ENCODE measurements at regions not wholly inside any gene's neighbourhood (a gene's known extent, or its start where the extent isn't known, plus 50 kb on each side); places are given as distances from the start of the nearest gene placed in this dataset.

GRCh38 chr4:180710628-180711337, 1532.4 kb upstream of the TENM3 start:
- H3K36me3 ChIP-seq (ENCODE audit: low read depth, missing control alignments), result no peaks in the 10 kb centered on the region
- TF ChIP-seq POLR2A (IDR thresholded peaks at IDR 0.05), result no peak
- no peak for TF ChIP-seq CTCF (IDR thresholded peaks at IDR 0.05)
- no peaks in the 10 kb centered on the region for H3K9me3 ChIP-seq
- H3K4me3 ChIP-seq, result no peak overlapping the region
- intact Hi-C loops (cut with DNase I; ENCODE audit: low total_unique reads), result no loop called here
- DNase-seq, result no peak
- H3K4me1 ChIP-seq, result no peaks in the 10 kb centered on the region
- H3K27me3 ChIP-seq, result no peaks in the 10 kb centered on the region
- WGBS, 2 donors, result 60 to 63% methylated on average over 5 of the region's 5 CpGs
- H3K27ac ChIP-seq, result no peak overlapping the region

- Histone ChIP-seq H3K4me3 (no peak overlapping the region), H3K9me3 (no peaks in the 10 kb centered on the region)
These were observed 1525.7 kb upstream of the TENM3 start for GRCh38 chr4:180717451-180718033.

GRCh38 chr4:180721356-180721755, 1521.8 kb upstream of the TENM3 start:
- DNase-seq, result no peak
- H3K4me3 ChIP-seq, result no peak overlapping the region
- no peaks in the 10 kb centered on the region for H3K27me3 ChIP-seq
- H3K4me1 ChIP-seq, result no peaks in the 10 kb centered on the region
- intact Hi-C loops (cut with DNase I; ENCODE audit: low total_unique reads), result no loop called here
- no peaks in the 10 kb centered on the region for H3K36me3 ChIP-seq (ENCODE audit: low read depth, missing control alignments)
- WGBS, 2 donors, result 64 to 65% methylated on average over 6 of the region's 6 CpGs
- TF ChIP-seq POLR2A (IDR thresholded peaks at IDR 0.05) (no peak), CTCF (IDR thresholded peaks at IDR 0.05) (no peak)
- H3K9me3 ChIP-seq, result no peaks in the 10 kb centered on the region
- H3K27ac ChIP-seq, result no peak overlapping the region

More at GRCh38 chr4:180717451-180718033, 1525.7 kb upstream of the TENM3 start:
- intact Hi-C loops (cut with DNase I; ENCODE audit: low total_unique reads), result no loop called here
- H3K27me3 ChIP-seq, result no peaks in the 10 kb centered on the region
- no peaks in the 10 kb centered on the region for H3K4me1 ChIP-seq
- no peak overlapping the region for H3K27ac ChIP-seq
- WGBS, 2 donors, result 73 to 74% methylated on average over 4 of the region's 4 CpGs
- TF ChIP-seq POLR2A (IDR thresholded peaks at IDR 0.05) (no peak), CTCF (IDR thresholded peaks at IDR 0.05) (no peak)
- DNase-seq, result no peak
- no peaks in the 10 kb centered on the region for H3K36me3 ChIP-seq (ENCODE audit: low read depth, missing control alignments)

GRCh38 chr4:180726611-180727010, 1516.6 kb upstream of the TENM3 start:
- no peaks in the 10 kb centered on the region for H3K36me3 ChIP-seq (ENCODE audit: low read depth, missing control alignments)
- no peaks in the 10 kb centered on the region for H3K27me3 ChIP-seq
- H3K4me3 ChIP-seq, result no peak overlapping the region
- intact Hi-C loops (cut with DNase I; ENCODE audit: low total_unique reads), result no loop called here
- DNase-seq, result no peak
- H3K9me3 ChIP-seq, result no peaks in the 10 kb centered on the region
- WGBS, 2 donors, result 70 to 78% methylated on average over 6 of the region's 6 CpGs
- no peaks in the 10 kb centered on the region for H3K4me1 ChIP-seq
- TF ChIP-seq CTCF (IDR thresholded peaks at IDR 0.05) (no peak), POLR2A (IDR thresholded peaks at IDR 0.05) (no peak)
- no peak overlapping the region for H3K27ac ChIP-seq

GRCh38 chr4:180727478-180727877, 1515.7 kb upstream of the TENM3 start:
- TF ChIP-seq POLR2A (IDR thresholded peaks at IDR 0.05) (no peak), CTCF (IDR thresholded peaks at IDR 0.05) (no peak)
- Histone ChIP-seq H3K9me3 (no peaks in the 10 kb centered on the region), H3K4me3 (no peak overlapping the region), H3K27me3 (no peaks in the 10 kb centered on the region), H3K4me1 (no peaks in the 10 kb centered on the region), H3K27ac (no peak overlapping the region), H3K36me3 (ENCODE audit: low read depth, missing control alignments) (no peaks in the 10 kb centered on the region)
- intact Hi-C loops (cut with DNase I; ENCODE audit: low total_unique reads), result no loop called here
- DNase-seq, result no peak
- WGBS, 2 donors, result 65 to 70% methylated on average over 3 of the region's 3 CpGs
